NCI-H748 treated with DMSO at 0.1 percent for 48 hours (cell line): ENCODE measurements at regions not wholly inside any gene's neighbourhood (a gene's known extent, or its start where the extent isn't known, plus 50 kb on each side); places are given as distances from the start of the nearest gene placed in this dataset.

Experiments used
- DNase-seq: peaks from one replicate; lab custom pipeline; 2025; lab: John Stamatoyannopoulos, UW

DNA sequence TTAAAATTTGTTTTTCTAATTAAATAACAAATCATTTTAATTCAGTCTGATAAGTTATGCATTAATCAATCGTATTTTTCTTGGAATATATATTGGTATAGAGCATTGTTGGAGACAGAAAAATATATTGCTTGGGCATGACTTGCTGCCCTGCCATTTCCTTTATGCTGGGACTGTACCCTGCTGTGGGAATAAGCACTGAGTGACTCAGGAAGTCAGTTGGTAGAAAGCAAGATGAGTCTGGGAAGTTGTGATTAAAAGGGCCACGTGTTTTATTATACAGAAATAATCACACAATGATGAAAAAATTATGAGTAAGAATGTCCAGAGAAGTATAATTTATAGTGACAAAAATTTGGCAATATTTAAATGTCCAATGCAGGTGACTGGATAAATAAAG is 139.5 kb downstream of the KIF18A start:
- no peak for DNase-seq

GRCh38 chr11:27965559-27965958 is 142.4 kb downstream of the KIF18A start:
- no peak for DNase-seq

DNA sequence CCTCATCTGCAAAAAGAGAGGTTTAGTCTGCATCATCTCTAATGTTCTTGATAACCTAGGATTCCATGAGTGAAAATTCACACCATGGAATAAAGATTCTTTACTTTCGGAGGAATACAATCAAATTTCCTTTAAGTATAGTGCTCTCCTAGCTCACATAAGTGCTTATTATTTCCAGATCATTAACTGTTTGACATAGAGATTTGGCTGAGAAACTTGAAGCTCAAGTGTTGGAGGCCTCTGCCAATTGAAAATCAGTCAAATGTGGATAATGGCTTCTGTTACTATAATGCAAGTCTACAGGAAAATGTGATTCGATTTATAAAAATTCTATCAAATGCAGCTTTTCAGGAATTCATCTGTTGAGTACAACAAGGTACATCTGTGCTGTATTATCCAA is 144.6 kb downstream of the KIF18A start:
- peak; percentile 30 for DNase-seq

DNA sequence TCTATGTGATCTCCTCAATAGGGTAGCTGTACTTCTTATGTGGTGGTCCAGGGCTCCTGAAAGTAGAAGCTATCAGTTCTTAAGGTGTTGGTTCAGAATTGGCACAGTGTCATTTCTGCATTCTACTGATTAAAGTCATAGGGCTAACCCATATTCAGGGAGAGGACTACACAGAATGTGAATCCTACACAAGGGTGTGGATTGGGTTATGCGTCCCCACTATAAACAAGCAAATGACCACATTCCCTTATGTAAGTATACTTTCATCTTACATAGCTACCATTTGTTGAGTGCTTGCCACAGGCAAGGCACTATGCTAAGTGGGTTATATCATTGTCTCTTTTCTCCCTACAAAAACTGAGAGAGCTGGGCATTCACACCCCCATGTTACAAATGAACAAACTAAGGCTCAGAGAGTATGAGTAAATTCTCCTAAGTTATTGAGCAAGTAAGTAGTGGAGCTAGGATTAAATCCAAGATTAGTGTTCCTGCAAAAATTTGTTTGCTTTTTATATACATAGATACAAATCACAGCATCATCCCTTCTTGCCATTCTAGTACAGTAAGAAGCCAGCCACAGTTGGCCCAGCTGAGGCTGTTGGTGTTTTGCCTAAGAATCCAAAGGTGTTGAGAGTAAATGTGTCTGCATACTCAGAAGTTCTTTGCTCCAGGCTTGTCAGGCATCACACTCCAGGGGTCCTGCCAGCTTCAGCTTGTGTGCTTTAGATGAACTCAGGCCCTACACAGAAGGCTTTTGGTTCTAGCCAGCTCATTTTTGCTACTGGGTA is 157.8 kb downstream of the KIF18A start:
- DNase-seq, result no peak

GRCh38 chr11:27945348-27945747 is 162.6 kb downstream of the KIF18A start:
- no peak for DNase-seq

- DNase-seq, result no peak
Observed at GRCh38 chr11:27938011-27938410, 169.9 kb downstream of the KIF18A start.

DNA sequence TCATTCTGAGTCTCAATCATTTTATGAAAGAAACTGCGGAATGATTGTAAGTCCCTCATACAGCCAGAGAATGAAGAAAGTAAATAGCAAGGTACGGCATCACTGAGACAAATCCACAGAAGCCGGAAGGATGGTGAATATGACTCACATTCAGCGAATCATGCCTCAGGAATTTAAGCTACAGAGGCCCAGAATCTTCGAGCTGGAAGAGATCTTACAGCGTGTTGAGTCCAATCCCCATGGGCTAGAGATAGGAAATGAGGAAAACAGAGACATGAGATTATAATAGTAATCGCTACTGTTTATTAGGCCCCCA is 173.2 kb downstream of the KIF18A start:
- no peak for DNase-seq

GRCh38 chr11:27933992-27934829 is 173.7 kb downstream of the KIF18A start:
- no peak for DNase-seq

- DNase-seq, result no peak
Observed at GRCh38 chr11:27931770-27932169, 176.2 kb downstream of the KIF18A start.

GRCh38 chr11:27930946-27931345 is 177.0 kb downstream of the KIF18A start:
- DNase-seq, result no peak

GRCh38 chr11:27928809-27929208 is 179.1 kb downstream of the KIF18A start:
- DNase-seq, result no peak

GRCh38 chr11:27926981-27927481 is 180.9 kb downstream of the KIF18A start:
- DNase-seq, result no peak

DNA sequence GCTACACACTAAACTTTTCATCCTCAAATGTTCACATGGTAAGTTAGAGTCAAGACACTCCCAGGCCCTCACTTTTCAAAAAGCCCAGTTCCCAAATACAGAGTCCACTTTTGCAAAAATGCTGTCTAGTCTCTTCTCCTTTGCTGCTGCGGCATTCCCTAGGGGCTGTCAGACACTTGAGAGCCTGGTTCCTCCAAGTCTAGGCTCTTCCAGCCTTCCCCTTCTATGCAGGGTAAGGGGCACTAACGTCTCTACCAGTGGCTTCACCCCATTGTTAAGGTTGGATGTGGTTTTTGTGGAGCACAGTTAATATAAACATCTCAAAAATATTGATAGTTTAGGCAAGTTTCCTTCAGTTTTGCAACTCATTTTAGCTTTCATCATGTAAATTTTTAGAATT is 181.5 kb downstream of the KIF18A start:
- DNase-seq, result no peak

DNA sequence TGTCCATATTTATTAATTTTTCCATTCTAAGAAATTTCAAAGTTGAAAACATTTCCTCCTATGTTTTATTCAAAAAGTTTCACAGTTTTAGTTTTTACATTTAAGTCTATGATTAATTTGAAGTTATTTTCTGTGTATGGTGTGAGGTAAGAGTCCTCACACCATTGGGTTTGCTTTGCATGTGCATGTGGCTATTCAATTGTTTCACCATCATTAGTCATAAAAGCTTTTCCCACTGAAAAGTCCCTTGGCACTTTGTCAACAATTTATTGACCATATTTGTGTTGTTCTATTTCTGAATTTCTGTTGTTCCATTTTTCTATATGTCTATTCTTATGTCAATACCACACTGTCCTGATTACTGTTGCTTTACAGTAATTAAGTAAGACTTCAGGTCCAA is 186.5 kb downstream of the KIF18A start:
- DNase-seq, result no peak

DNA sequence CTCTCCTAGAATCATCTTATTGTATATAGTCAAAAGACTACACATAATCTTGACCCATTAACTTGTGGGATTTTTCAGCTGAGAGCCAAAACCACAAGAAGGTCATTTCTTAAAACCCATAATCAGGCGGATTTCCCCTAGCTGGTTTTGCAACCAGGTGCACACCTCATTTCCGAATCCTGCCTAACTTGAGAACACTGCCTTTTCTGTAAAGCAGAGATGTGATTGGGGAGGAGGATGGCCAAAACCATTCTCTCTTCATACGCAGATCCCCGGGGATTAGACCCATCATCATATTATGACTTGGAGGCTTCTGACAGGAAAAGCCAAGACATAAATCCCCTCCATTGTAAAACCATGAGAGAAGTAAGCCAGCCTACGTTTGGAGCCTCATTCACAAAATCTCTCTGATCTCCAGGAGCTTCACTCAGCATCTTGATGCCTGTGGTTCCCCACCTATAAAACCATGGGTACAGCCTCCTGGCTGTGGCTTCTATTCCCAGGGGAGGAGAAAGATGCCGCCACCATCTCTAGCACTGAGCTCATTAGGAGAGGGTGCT is 191.3 kb downstream of the KIF18A start:
- no peak for DNase-seq

DNA sequence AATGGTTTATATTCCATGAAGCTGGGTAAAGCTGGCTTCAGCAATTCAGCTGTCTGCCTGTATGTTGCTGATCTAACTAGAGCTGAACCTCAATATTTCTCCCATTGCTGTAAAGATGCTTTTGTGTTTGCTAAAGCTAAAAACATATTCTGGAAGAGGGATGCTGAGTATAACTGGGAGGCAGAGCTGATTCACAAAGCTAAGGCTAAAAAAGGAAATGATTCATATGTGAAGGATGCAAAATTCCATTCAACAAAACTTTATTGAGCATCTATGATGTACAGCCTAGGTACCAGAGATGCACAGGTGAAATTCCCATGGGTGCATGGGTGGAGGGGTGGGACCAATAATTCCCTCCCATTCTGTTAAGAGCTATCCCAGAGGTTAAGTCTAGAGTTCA is 193.9 kb downstream of the KIF18A start:
- no peak for DNase-seq

DNA sequence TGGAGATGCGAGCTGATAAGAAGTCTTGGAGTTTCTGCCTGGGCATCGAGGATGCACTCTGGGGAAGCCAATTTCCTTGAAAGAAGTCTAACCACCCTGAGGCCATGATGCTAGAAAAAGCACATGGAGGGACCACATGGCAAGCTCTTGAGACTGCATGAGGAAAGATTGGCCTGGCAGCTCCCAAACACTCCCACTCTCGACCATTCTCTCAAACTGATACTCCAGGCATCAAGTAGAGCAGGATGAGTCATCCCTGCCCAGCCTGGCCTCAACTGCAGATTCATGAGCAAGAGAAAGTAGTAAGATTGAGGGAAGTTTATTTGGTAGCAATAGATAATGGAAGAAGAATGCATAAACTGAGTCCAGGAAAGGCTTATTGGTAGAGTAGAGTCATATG is 194.3 kb downstream of the KIF18A start:
- no peak for DNase-seq

- no peak for DNase-seq
Observed at GRCh38 chr11:27912916-27913315, 195.0 kb downstream of the KIF18A start.

GRCh38 chr11:27910186-27910931 is 197.6 kb downstream of the KIF18A start:
- DNase-seq, result no peak

DNA sequence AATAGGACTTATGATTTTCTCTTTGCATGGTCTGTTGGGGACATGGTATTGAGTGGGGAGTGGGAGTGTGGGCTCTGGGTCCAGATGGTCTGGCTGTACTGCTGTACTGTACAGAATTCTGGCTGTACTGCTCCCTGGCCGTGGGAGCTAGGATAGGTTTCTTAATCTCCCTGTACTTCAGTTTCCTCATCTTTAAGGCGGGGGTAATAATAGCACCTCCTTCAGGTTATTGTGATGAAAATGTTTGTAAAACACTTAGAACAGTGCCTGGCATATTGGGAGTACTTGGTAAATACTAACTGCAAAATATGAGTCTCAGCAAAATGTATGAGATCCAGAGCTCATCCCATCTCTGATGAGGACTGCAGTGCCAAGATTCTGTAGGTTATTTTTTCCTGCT is 198.6 kb downstream of the KIF18A start:
- DNase-seq, result no peak

GRCh38 chr11:27908621-27909020 is 199.3 kb downstream of the KIF18A start:
- DNase-seq, result no peak

- DNase-seq, result no peak
Observed at GRCh38 chr11:27907530-27907929, 200.4 kb downstream of the KIF18A start.
